ENCODE measurements at regions not wholly inside any gene's neighbourhood (a gene's known extent, or its start where the extent isn't known, plus 50 kb on each side); places are given as distances from the start of the nearest gene placed in this dataset.

DNA sequence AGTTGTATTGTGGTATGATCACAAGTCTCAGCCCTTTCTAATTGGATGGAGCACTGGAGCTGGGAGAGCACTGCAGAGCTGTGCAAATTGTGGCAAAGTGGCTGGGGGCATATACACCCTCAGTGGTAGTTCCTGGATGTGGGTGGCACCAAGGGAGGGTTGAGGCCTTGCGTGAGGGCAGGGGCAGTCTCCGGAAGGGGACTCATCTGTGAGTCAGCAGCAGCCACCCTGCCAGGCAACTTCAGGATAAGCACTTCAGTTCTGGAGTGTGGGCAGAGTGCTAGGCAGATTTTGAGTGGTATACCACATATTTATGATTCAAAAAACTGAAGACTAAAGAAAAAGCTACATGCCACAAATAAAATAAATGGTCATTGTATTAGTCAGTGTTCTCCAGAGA lies 210.5 kb downstream of the ETV1 start:
- TF ChIP-seq, protein P1, sequence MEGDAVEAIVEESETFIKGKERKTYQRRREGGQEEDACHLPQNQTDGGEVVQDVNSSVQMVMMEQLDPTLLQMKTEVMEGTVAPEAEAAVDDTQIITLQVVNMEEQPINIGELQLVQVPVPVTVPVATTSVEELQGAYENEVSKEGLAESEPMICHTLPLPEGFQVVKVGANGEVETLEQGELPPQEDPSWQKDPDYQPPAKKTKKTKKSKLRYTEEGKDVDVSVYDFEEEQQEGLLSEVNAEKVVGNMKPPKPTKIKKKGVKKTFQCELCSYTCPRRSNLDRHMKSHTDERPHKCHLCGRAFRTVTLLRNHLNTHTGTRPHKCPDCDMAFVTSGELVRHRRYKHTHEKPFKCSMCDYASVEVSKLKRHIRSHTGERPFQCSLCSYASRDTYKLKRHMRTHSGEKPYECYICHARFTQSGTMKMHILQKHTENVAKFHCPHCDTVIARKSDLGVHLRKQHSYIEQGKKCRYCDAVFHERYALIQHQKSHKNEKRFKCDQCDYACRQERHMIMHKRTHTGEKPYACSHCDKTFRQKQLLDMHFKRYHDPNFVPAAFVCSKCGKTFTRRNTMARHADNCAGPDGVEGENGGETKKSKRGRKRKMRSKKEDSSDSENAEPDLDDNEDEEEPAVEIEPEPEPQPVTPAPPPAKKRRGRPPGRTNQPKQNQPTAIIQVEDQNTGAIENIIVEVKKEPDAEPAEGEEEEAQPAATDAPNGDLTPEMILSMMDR (IDR thresholded peaks at IDR 0.05) = no peak
- TF ChIP-seq POLR2A (IDR thresholded peaks at IDR 0.05) = no peak
